B cell (primary cell): ENCODE measurements at regions not wholly inside any gene's neighbourhood (a gene's known extent, or its start where the extent isn't known, plus 50 kb on each side); places are given as distances from the start of the nearest gene placed in this dataset.

ENCODE experiments used
- ATAC-seq: fragments of 200-7000 bp; cut with Tn5 transposase; one replicate; pipeline ENCODE4 v1.10.0; 2021; ENCODE audit warnings: low read depth, mild to moderate bottlenecking, moderate number of reproducible peaks, moderate library complexity
- CTCF ChIA-PET: fragments of 350-600 bp; sonication (Branson Sonifier 250); formaldehyde crosslinking; loops from one replicate; lab custom pipeline; 2021; ENCODE audit warnings: antibody characterized with exemption, inconsistent platforms; lab: Charles Lee
- POLR2A ChIA-PET: fragments of 350-600 bp; sonication (Branson Sonifier 250); formaldehyde crosslinking; loops from one replicate; lab custom pipeline; 2021; ENCODE audit warnings: antibody characterized with exemption; lab: Charles Lee
- DNase-seq: peaks from one replicate; pipeline ENCODE4 v3.0.0; 2013
- H2AFZ ChIP-seq: 2 replicates; pipeline ENCODE4 v1.6.1; 2012; ENCODE audit warnings: mild to moderate bottlenecking, low read depth, low read length; ENCODE audit not compliant: insufficient read depth, poor library complexity, severe bottlenecking
- H3K27ac ChIP-seq, 2 donors: 1 replicate in 1 of 2; 2 replicates in 1 of 2; pipeline ENCODE4 v1.5.1; 2012 to 2013; ENCODE audit warnings: low read length in 2 of 2, mild to moderate bottlenecking in 2 of 2, moderate library complexity in 1 of 2
- H3K27me3 ChIP-seq, 4 experiments: fragments of 200-600 bp in 1 of 4; sonication (generic) in 1 of 4; replicated peaks in 1 of 4; 1 replicate in 2 of 4; 2 replicates in 2 of 4; pipeline versions ENCODE4 v1.6.1 to v1.7.0; 2013 to 2016; ENCODE audit warnings: low read length in 3 of 4, mild to moderate bottlenecking in 2 of 4, mixed read lengths in 1 of 4, moderate library complexity in 1 of 4; ENCODE audit not compliant: insufficient read depth in 4 of 4, control insufficient read depth in 3 of 4; ENCODE audit errors: control extremely low read depth in 1 of 4
- H3K36me3 ChIP-seq, 2 experiments: replicated peaks in 1 of 2; 1 replicate in 1 of 2; 2 replicates in 1 of 2; pipeline versions ENCODE4 v1.6.1 to v1.7.1; 2013; ENCODE audit warnings: low read length in 1 of 2; ENCODE audit not compliant: insufficient read depth in 2 of 2, control insufficient read depth in 1 of 2; ENCODE audit errors: control extremely low read depth in 1 of 2, extremely low read depth in 1 of 2
- H3K4me1 ChIP-seq, 2 donors: fragments of 200-600 bp in 1 of 2; sonication (generic) in 1 of 2; 1 replicate in 1 of 2; 2 replicates in 1 of 2; pipeline versions ENCODE4 v1.5.1 to v1.6.1; 2013 to 2017; ENCODE audit warnings: low read length in 2 of 2; ENCODE audit not compliant: control insufficient read depth in 2 of 2, insufficient read depth in 2 of 2
- H3K4me2 ChIP-seq: replicated peaks from 2 replicates; pipeline ENCODE3; 2012; ENCODE audit warnings: mild to moderate bottlenecking, low read depth, low read length; ENCODE audit not compliant: poor library complexity, severe bottlenecking
- H3K4me3 ChIP-seq, 5 experiments: fragments of 200-600 bp in 1 of 5; sonication (generic) in 1 of 5; 1 replicate in 3 of 5; 2 replicates in 2 of 5; pipeline versions ENCODE4 v1.5.1 to v1.7.0; 2011 to 2016; ENCODE audit warnings: low read length in 4 of 5, mild to moderate bottlenecking in 4 of 5, low read depth in 2 of 5, control low read depth in 1 of 5, moderate library complexity in 1 of 5; ENCODE audit not compliant: insufficient read depth in 1 of 5; ENCODE audit errors: control extremely low read depth in 1 of 5, extremely low read depth in 1 of 5
- H3K79me2 ChIP-seq: fragments of 200-600 bp; sonication (generic); one replicate; pipeline ENCODE4 v1.6.0; 2016; ENCODE audit warnings: low read length; ENCODE audit not compliant: control insufficient read depth, insufficient read depth
- H3K9ac ChIP-seq: fragments of 200-600 bp; sonication (generic); 2 replicates; pipeline ENCODE4 v1.6.1; 2017; ENCODE audit warnings: mild to moderate bottlenecking, low read length, moderate library complexity
- H3K9me3 ChIP-seq, 3 donors: one replicate each; pipeline versions ENCODE4 v1.6.1 to v1.7.1; 2013; ENCODE audit warnings: low read length in 2 of 3; ENCODE audit not compliant: control insufficient read depth in 2 of 3, insufficient read depth in 1 of 3; ENCODE audit errors: control extremely low read depth in 1 of 3
- H4K20me1 ChIP-seq: 2 replicates; pipeline ENCODE4 v1.6.0; 2012; ENCODE audit warnings: mild to moderate bottlenecking, low read length; ENCODE audit not compliant: insufficient read depth, control insufficient read depth, poor library complexity, severe bottlenecking
- H3K27ac Mint-ChIP-seq: one replicate; pipeline ENCODE4 v1.8.0; 2021; ENCODE audit warnings: mixed read lengths
- H3K27me3 Mint-ChIP-seq: one replicate; pipeline ENCODE4 v1.8.0; 2021; ENCODE audit warnings: mixed read lengths
- H3K4me1 Mint-ChIP-seq: one replicate; pipeline ENCODE4 v1.8.0; 2021; ENCODE audit warnings: mixed read lengths
- H3K4me3 Mint-ChIP-seq: one replicate; pipeline ENCODE4 v1.8.0; 2021; ENCODE audit warnings: mixed read lengths
- H3K9me3 Mint-ChIP-seq: one replicate; pipeline ENCODE4 v1.8.0; 2022; ENCODE audit warnings: mixed read lengths; ENCODE audit not compliant: insufficient read depth
- CTCF ChIP-seq: fragments of 200-600 bp; IDR thresholded peaks from one replicate; pipeline ENCODE4 v1.8.0; 2022; ENCODE audit warnings: antibody characterized with exemption, mild to moderate bottlenecking
- EZH2 ChIP-seq: IDR thresholded peaks from 2 replicates; pipeline ENCODE4 v1.6.1; 2012; ENCODE audit warnings: borderline replicate concordance, low read depth, mild to moderate bottlenecking, moderate library complexity, low read length; ENCODE audit not compliant: insufficient read depth, poor library complexity, severe bottlenecking
- WGBS: methylation state at CpG from one replicate; pipeline ENCODE4 v1.1.5; 2013; ENCODE audit warnings: missing lambda C conversion rate; ENCODE audit not compliant: insufficient coverage; 5-methylcytosine and 5-hydroxymethylcytosine counted together
- intact Hi-C: fragments of 100-400 bp; cut with micrococcal nuclease; formaldehyde crosslinking; loops from one replicate; pipeline ENCODE4 v1.10.0; 2022

GRCh38 chr6:141482796-141483597 is 649.7 kb upstream of the GJE1 start:
- H3K27me3 ChIP-seq, result no peaks in the 10 kb centered on the region
- no peaks in the 10 kb centered on the region for H3K36me3 ChIP-seq
- intact Hi-C loops, result loop anchor here (1.0 to 2.0 kb wide), 3 partner anchors 14 to 664 kb away; partner anchors contain the start of genes NMBR and VTA1
- peaks cover 40% of the 10 kb centered on the region for H3K4me1 Mint-ChIP-seq
- ChIA-PET POLR2A (interaction anchor here (0.5 to 0.9 kb wide), 2 partner anchors 71 to 79 kb away, joined by 3 to 9 read pairs; no protein-coding TSS in a partner anchor), CTCF (interaction anchor here (0.6 to 2.2 kb wide), 6 partner anchors 11 to 97 kb away, joined by 3 to 9 read pairs (median 3); no protein-coding TSS in a partner anchor)
- peak; percentile 25 for DNase-seq
- no peaks in the 10 kb centered on the region for H3K9me3 Mint-ChIP-seq
- 0% methylated on average over 1 of the region's 6 CpGs for WGBS
- peak overlapping the region; percentile 67 for H3K4me3 Mint-ChIP-seq
- H4K20me1 ChIP-seq, result no peaks in the 10 kb centered on the region
- no peaks in the 10 kb centered on the region for H3K9me3 ChIP-seq
- no peaks in the 10 kb centered on the region for H3K27me3 Mint-ChIP-seq
- peaks cover 22 to 32% of the 10 kb centered on the region in 2 donors for H3K4me1 ChIP-seq
- no peaks in the 10 kb centered on the region for H3K79me2 ChIP-seq
- peak overlapping the region; percentile 82 for H3K27ac Mint-ChIP-seq
- TF ChIP-seq CTCF (no peak), EZH2 (no peak)
- peak overlapping the region; percentile 70 for H3K4me2 ChIP-seq
- H3K4me3 ChIP-seq, result peak overlapping the region; percentile 27 to 74 (median 40)
- H3K9ac ChIP-seq, result peak overlapping the region; percentile 58
- no peak for ATAC-seq
- peak overlapping the region; percentile 91 to 94 for H3K27ac ChIP-seq
- peak overlapping the region; percentile 81 for H2AFZ ChIP-seq

- no peaks in the 10 kb centered on the region for H3K9me3 ChIP-seq
- H3K4me3 Mint-ChIP-seq, result no peak overlapping the region
- no peaks in the 10 kb centered on the region for H3K9me3 Mint-ChIP-seq
- H3K27ac ChIP-seq, result no peak overlapping the region
- H3K4me3 ChIP-seq, result no peak overlapping the region
- H3K27ac Mint-ChIP-seq, result no peak overlapping the region
- H3K9ac ChIP-seq, result no peak overlapping the region
- ATAC-seq (no peak), DNase-seq (no peak)
- intact Hi-C loops, result no loop called here
- H3K79me2 ChIP-seq, result no peaks in the 10 kb centered on the region
- no CpG with 5 or more reads among the region's 2 CpGs for WGBS
- no peak for TF ChIP-seq EZH2
- TF ChIP-seq CTCF, result no peak
- CTCF ChIA-PET, result no interaction called here
- no peak overlapping the region for H2AFZ ChIP-seq
- no peaks in the 10 kb centered on the region for H3K4me1 ChIP-seq
- H3K27me3 Mint-ChIP-seq, result no peaks in the 10 kb centered on the region
- H3K4me1 Mint-ChIP-seq, result peaks cover 4% of the 10 kb centered on the region
- no peak overlapping the region for H3K4me2 ChIP-seq
- no peaks in the 10 kb centered on the region for H4K20me1 ChIP-seq
- H3K27me3 ChIP-seq, result no peaks in the 10 kb centered on the region
- H3K36me3 ChIP-seq, result no peaks in the 10 kb centered on the region
- POLR2A ChIA-PET, result no interaction called here
These were observed 657.5 kb upstream of the GJE1 start for GRCh38 chr6:141475259-141475658.
